ENCODE measurements at regions not wholly inside any gene's neighbourhood (a gene's known extent, or its start where the extent isn't known, plus 50 kb on each side); places are given as distances from the start of the nearest gene placed in this dataset.

- Mint-ChIP-seq H3K27ac (no peak overlapping the region), H3K27me3 (ENCODE audit: low read depth) (no peaks in the 10 kb centered on the region), H3K9me3 (no peaks in the 10 kb centered on the region), H3K4me3 (no peak overlapping the region), H3K4me1 (no peaks in the 10 kb centered on the region), H3K36me3 (ENCODE audit: insufficient read depth in 1 of 3, low read depth in 3 of 3) (no peaks in the 10 kb centered on the region)
- Histone ChIP-seq H3K79me1 (ENCODE audit: insufficient read depth, low read depth, low read length, poor library complexity, severe bottlenecking) (no peaks in the 10 kb centered on the region), H3K23me2 (ENCODE audit: insufficient read length, low read depth, low read length, poor library complexity, severe bottlenecking) (no peaks in the 10 kb centered on the region), H3K18ac (ENCODE audit: insufficient read length, low read depth, low read length) (no peak overlapping the region), H3K27me3 (ENCODE audit: insufficient read depth, low read length) (no peaks in the 10 kb centered on the region), H4K20me1 (ENCODE audit: control insufficient read depth, insufficient read depth, insufficient read length) (no peaks in the 10 kb centered on the region), H4K5ac (ENCODE audit: insufficient read length, low read depth, low read length) (no peak overlapping the region), H3K56ac (ENCODE audit: insufficient read length, low read depth, low read length) (no peak overlapping the region), H3K9ac (ENCODE audit: extremely low read depth, insufficient read length, low read length) (no peak overlapping the region), H3T11ph (ENCODE audit: low read length) (no peak overlapping the region), H3K79me2 (ENCODE audit: insufficient read depth, low read length) (no peaks in the 10 kb centered on the region), H3K9me3 (ENCODE audit: control insufficient read depth, low read depth, low read length) (peaks cover 6% of the 10 kb centered on the region), H2BK5ac (ENCODE audit: insufficient read length, low read length) (no peak overlapping the region), H3K4me1 (ENCODE audit: insufficient read depth, low read length) (no peaks in the 10 kb centered on the region), H4K8ac (replicated peaks; ENCODE audit: insufficient read length, low read depth, low read length) (no peak overlapping the region), H4K91ac (ENCODE audit: insufficient read length, low read depth, low read length) (no peak overlapping the region), H3K4ac (ENCODE audit: low read depth, low read length) (no peak overlapping the region), H2AK5ac (ENCODE audit: insufficient read length, low read length) (no peak overlapping the region), H2BK20ac (ENCODE audit: low read depth, low read length, poor library complexity, severe bottlenecking) (no peak overlapping the region), H2BK15ac (ENCODE audit: low read depth, low read length) (no peak overlapping the region), H2AFZ (ENCODE audit: low read length) (no peak overlapping the region), H3K14ac (ENCODE audit: insufficient read depth, low read length) (no peak overlapping the region), H3K23ac (ENCODE audit: insufficient read length, low read depth, low read length) (no peak overlapping the region), H2BK12ac (ENCODE audit: insufficient read length, low read depth, low read length) (no peak overlapping the region), H2BK120ac (ENCODE audit: low read depth, low read length, poor library complexity, severe bottlenecking) (no peak overlapping the region), H3K4me2 (ENCODE audit: insufficient read depth, insufficient read length, low read length) (no peak overlapping the region), H3K27ac (ENCODE audit: insufficient read length, low read depth, low read length) (no peak overlapping the region)
- DNase-seq: no peak
- no peak for TF ChIP-seq CTCF (conservative IDR thresholded peaks at IDR 0.05)
Observed at GRCh38 chr13:47184321-47184720, 287.5 kb upstream of the HTR2A start.

All from H9 (cell line).